Loucy (cell line): ENCODE measurements at regions not wholly inside any gene's neighbourhood (a gene's known extent, or its start where the extent isn't known, plus 50 kb on each side); places are given as distances from the start of the nearest gene placed in this dataset.

ENCODE experiments used
- CTCF ChIP-seq: fragments of 200-600 bp; sonication (generic); conservative IDR thresholded peaks from 2 replicates; pipeline ENCODE4 v1.5.1; 2014; ENCODE audit warnings: mild to moderate bottlenecking, antibody characterized with exemption, low read length
- EZH2phosphoT487 ChIP-seq: fragments of 200-600 bp; IDR thresholded peaks from 2 replicates; pipeline ENCODE4 v1.6.1; 2018; ENCODE audit warnings: antibody characterized with exemption, mild to moderate bottlenecking, moderate library complexity, borderline replicate concordance

DNA sequence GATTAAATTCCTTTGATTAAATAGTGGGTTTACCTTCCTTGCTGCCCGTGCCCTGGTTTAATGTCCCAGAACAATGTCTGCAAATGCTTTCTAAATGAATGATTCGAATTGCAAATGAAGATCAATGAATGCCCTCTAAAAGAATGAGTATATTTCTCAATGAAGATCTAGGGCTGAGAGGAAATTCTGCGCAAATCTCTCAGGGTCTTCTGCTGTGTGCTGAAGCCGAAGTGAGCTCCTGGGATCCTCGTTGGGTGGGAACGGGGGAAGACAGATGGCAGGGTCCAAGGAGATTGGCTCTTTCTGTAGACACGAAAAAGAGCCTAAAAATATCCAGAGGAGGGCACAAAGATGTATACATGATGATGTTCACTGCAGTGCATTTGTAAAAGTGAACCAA is 224.8 kb downstream of the STIM2 start:
- no peak for TF ChIP-seq CTCF
- no peak for TF ChIP-seq EZH2phosphoT487
